ENCODE measurements at regions not wholly inside any gene's neighbourhood (a gene's known extent, or its start where the extent isn't known, plus 50 kb on each side); places are given as distances from the start of the nearest gene placed in this dataset.

DNA sequence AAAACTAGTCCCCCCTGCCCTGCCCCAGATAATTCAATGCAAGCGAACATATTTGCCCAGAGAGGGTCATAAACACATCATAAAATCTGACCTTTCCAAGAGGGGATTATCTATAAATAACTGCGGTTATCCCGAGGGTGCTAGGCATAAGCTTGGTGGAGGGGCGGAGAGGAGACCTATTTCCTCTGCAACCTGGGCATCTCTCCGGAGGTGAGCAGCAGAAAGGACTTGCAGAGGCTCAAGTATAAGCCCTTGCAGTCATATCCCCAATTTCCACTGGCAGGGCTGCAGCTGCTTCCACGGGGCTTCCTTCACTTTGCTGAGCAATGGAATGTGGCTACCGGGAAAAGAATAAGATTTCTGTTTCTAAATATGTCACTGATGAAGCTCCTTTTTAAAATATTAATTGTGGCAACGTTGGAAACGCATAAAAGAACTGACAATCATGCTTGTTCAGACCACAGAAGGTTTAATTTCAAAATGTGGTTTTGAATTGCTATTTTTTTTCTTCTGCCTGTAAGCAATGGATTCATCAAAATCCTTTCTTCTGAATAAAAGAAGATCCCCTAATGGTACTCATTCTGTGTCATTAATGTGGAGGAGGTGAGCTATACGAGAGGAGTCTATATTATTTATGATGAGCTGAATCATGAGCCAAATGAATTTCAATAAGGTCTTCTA is 268.9 kb upstream of the ATP2B1 start:
- DNase-seq, result no peak

DNA sequence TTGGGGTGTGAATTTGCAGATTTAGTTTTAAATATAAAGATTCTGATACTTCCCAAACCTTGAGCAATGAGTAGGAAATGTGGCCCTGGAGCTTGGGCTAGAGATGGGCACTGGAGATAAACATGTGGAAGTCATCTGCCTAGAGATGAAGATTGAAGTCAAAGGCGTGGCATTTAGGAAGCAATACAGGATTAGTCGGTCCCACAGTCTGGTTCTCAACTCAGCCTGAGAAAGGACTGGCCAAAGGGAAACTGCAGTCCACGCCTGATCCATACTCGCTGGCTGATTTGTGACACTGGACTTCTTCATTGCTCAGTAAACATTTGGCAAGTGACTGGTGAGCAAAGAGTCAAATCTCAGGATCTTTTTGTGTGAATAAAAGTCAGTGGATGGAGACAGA is 268.2 kb upstream of the ATP2B1 start:
- no peak for DNase-seq

DNA sequence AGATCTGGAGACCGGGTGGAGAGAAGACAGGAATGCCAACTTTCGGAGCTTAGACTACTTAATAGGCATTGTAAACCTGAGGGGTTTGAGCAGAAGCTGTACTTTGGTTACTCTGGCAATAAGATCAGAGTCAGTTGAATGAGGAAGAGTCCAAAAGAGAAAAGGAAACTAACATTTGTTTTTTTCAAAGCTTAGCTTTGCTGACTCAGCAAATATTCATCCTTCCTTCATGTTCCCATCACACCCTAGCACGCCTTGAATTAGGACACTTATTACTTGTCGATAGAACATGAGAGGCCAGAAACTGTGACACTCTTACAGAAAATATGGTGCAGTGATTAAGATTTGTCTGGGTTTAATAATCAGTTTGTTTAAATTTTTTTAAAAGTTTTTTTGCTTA is 266.9 kb upstream of the ATP2B1 start:
- DNase-seq, result no peak

GRCh38 chr12:89971880-89972279 is 263.2 kb upstream of the ATP2B1 start:
- DNase-seq, result no peak

- DNase-seq, result no peak
Measured at GRCh38 chr12:89970722-89971121, 262.1 kb upstream of the ATP2B1 start.

DNA sequence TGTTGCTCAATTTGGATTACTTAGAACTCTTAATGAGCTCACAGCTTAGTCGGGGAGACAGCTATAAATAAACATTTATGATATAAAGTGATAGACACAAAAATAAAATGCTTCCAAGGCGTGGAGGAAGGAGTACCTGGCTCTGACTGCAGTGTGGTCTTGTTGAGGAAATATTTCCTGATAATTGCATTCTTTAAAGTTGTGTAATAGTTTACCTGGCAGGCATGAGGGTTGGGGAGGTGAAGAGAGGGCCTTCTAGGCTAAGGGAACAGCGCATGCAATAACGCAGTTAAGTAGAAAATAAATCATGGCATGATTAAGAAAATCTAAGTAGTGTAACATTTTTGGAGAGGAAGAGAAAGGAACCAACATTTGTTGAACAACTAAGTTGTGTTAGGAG is 260.5 kb upstream of the ATP2B1 start:
- no peak for DNase-seq

DNA sequence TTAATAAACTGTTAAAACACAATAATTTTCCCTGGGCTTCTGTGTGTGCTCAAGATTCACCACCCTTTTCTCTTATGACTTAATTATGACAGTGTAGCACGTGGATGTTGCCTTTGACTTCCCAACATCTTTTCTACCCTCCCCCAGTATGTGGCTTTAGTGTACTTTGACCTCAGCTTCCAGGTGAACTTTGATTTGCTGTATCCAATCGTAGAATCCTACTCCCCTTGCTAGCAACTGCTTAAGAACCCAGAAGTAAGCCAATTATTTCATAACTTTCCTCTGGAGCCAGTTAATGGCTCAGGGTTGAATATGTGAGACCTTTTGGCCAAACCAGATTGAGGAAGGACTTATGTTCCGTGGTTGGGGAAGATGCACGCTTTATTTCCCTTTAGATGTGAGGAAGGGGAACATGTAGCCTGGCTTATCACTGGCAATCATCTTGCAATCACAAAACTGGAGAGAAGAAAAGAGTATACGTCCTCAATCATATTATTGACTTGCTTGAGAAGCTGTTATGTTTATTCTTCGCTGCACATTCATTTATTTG is 259.6 kb upstream of the ATP2B1 start:
- no peak for DNase-seq

DNA sequence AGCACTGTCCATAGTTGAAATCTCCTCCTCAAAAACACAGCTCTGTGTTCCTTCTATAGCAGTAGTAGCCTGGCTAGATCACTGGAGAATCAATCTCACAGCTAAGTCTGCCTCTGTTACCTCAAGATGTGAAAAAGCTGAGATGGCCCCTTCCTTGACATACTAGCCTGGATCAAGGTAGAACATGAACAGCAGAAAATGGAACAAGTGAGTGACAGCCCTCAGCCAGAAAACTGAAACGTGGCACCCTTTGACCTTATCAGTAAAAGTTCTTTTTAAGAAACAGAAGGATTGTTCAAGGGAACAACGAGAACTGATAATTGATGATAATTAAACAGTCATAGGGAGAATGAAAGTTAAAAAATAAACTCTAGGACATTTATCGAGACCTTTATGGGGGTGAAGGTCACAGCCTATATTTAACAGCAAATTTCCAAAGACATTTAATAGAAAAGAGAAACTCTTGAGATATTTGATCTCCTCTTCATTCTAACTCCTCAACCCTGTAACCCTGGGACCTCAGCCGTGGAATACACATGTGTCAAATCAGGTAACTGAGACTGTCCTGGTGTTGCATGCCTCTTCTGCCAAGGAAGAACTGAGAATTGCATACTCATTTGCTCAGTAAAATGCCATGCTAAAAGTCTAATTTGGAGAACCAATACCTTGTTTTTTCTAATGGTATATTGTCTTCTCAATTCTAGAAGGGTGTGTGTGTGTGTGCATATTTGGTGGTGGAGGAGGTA is 258.0 kb upstream of the ATP2B1 start:
- no peak for DNase-seq

DNA sequence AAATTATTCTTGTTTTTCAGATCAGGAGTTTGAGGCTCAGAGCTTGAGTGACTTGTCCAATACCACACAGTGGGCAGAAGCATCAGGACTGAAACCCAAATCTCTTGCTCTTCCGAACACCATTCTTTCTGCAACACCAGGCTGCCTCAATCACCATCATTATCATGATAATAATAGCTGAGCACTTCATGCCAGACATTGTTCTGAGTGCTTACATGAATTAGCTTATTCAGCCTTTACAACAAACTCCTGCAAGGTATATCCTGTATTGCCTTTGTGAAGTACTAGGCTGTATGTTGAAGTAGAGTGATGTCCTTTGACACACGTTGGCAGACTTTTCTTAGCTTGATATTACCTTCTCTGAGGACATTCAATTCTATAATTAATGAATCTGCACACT is 257.4 kb upstream of the ATP2B1 start:
- DNase-seq, result no peak

DNA sequence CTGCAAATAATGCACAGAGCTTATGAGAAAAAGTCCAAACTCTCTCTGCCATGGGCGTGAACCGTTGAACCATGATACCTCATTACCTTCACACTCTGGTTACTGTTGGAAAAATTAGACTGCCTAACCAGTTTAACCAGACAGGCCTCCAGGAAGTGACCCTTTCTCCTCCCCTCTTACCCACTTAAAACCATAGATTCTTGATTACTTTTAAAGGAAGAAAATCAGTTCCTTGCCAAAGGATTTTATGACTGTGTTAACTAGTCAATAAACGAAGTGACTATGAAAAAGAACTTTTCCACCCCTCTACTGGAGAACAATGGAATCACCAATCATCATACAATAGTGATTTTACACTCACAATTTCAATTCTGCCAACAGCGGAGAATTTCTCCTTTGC is 254.0 kb upstream of the ATP2B1 start:
- DNase-seq, result no peak

GRCh38 chr12:89960607-89961394 is 252.2 kb upstream of the ATP2B1 start:
- no peak for DNase-seq

GRCh38 chr12:89960011-89960507 is 251.4 kb upstream of the ATP2B1 start:
- DNase-seq, result no peak

DNA sequence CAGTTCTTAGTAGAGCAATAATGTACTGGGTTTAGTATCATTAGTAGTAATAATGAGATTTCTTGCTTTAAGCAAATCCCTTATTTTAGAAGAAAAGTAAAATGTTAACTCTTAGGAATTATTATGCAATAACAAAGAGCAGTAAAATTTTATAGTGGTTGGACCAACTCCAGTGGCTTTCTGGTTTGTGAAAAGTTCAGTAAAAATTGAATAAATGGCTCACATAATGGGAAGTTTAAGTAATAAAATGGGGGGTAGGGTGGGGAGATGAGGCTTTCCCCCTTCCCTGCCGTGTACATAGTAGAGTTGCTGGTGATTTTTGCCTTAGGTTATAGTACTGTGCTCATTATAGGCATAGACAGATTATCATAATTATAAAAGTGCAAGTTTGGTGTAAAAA is 250.5 kb upstream of the ATP2B1 start:
- DNase-seq, result no peak

DNA sequence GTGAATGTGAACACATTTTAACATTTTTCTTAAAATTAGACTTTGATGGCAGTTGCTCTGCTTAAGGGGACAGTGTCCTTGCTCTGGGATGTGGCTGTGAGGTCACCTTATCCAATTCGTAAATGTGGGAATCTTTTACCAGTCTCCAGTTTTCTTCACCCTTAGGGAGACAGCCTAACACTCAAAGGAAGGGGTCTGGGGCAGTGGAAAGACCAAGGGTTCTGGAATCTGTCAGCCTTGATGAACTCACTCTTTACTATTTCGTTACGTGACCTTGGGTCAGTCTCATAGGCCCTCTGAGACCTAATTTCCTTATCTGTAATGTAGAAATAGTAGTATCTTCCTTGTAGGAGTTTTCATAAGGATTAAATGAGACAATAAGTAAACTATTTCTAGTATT is 245.6 kb upstream of the ATP2B1 start:
- no peak for DNase-seq

GRCh38 chr12:89951694-89952060 is 243.0 kb upstream of the ATP2B1 start:
- no peak for DNase-seq

GRCh38 chr12:89951050-89951693 is 242.5 kb upstream of the ATP2B1 start:
- DNase-seq, result no peak

- DNase-seq, result no peak
Measured at GRCh38 chr12:89950421-89950820, 241.8 kb upstream of the ATP2B1 start.

- peak; percentile 8 for DNase-seq
Measured at GRCh38 chr12:89949457-89950195, 241.0 kb upstream of the ATP2B1 start.

- DNase-seq, result no peak
Measured at GRCh38 chr12:89948271-89949175, 239.9 kb upstream of the ATP2B1 start.

DNA sequence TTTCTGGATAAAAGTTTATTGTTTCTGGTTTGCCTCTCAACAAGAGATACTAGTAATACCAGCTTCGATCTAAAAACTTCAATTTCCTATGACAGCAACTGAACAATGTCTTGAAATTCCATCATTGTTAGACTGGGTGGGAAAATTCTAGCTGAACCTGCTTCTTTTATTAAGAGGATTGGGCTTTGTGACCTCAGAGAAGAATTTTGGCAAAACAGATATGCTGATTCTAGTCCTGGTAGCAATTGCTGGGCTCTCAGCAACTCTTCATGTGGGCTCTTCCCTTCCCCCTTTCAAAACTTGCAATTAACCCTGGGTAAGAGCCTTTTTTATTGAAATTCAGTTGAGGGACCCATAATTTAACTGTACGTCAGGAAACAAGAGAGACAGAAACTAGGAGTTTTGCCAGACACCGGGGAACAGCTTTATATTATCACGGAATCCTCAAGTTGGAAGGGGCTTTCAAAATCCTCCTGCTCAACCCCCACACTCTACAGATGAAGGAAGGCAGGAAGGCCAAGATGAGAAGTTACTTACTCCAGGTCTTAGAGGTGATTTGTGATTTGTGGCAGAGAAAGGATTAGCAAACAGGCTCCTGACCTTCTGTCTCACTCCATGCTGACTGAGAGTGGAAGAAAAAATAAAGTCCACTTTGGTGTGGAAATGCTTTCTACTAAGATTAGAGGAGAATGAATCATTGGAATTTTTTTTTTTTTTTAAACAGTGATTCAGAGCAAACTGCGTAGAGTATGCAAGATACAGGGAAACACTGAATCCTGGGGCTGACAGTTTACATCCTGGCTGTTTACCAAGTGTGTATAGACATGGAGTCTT is 239.0 kb upstream of the ATP2B1 start:
- DNase-seq, result peak; percentile 17

Measured in eye (tissue), 1 donor.